Ascending aorta (tissue), 2 donors: ENCODE measurements at regions not wholly inside any gene's neighbourhood (a gene's known extent, or its start where the extent isn't known, plus 50 kb on each side); places are given as distances from the start of the nearest gene placed in this dataset.

Experiments used
- DNase-seq, 2 donors: peaks; one replicate each; pipeline ENCODE4 v3.0.0-alpha.2; 2019; ENCODE audit warnings: low spot score in 2 of 2
- H3K27ac ChIP-seq, 2 donors: fragments of 200-600 bp; sonication (generic); one replicate each; pipeline ENCODE4 v1.5.1; 2016 to 2017; ENCODE audit warnings: mild to moderate bottlenecking in 1 of 2
- H3K27me3 ChIP-seq: fragments of 200-600 bp; sonication (generic); one replicate; pipeline ENCODE4 v1.5.1; 2017
- H3K36me3 ChIP-seq, 2 donors: fragments of 200-600 bp; sonication (generic); one replicate each; pipeline ENCODE4 v1.5.1; 2016
- H3K4me1 ChIP-seq, 2 donors: fragments of 200-600 bp; sonication (generic); one replicate each; pipeline ENCODE4 v1.5.1; 2016 to 2017; ENCODE audit warnings: mild to moderate bottlenecking in 1 of 2
- H3K4me3 ChIP-seq, 2 donors: fragments of 200-600 bp; sonication (generic); one replicate each; pipeline ENCODE4 v1.5.1; 2016 to 2017; ENCODE audit warnings: mild to moderate bottlenecking in 1 of 2
- H3K9me3 ChIP-seq, 2 donors: fragments of 200-600 bp; sonication (generic); one replicate each; pipeline ENCODE4 v1.5.1; 2016
- intact Hi-C: fragments of 100-400 bp; cut with DNase I; formaldehyde crosslinking; loops from one replicate; pipeline ENCODE4 v1.15.1; 2023
- TF ChIP-seq, protein P1 (sequence below), 3 experiments: fragments of 200-600 bp in 2 of 3; fragments of 450-650 bp in 1 of 3; sonication (generic) in 2 of 3; IDR thresholded peaks; one replicate each; pipeline ENCODE4 v1.5.1; 2016 to 2019; ENCODE audit warnings: antibody characterized with exemption in 3 of 3, mild to moderate bottlenecking in 1 of 3, moderate library complexity in 1 of 3

DNA sequence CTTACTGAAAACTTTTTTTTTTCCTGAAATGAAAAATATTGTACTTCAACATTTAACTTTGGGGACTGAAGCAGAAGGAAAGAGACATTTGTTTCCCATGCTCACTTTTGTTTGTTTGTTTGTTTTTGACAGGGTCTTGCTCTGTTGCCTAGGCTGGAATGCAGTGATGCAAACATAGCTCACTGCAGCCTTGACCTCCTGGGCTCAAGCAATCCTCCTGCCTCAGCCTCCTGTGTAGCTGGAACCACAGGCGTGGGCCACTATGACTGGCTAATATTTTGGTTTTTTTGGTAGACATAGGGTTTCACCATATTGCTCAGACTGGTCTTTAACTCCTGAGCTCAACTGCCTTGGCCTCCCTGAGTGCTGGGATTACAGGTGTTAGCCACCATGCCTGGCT is 70.9 kb upstream of the SPTBN1 start:
- intact Hi-C loops = loop anchor here (5.0 kb wide), 1 partner anchor 72 kb away; the partner anchor contains the start of gene SPTBN1
- Histone ChIP-seq H3K4me3 (no peak overlapping the region), H3K4me1 (peaks cover 0 to 10% of the 10 kb centered on the region in 2 donors), H3K27ac (no peak overlapping the region), H3K36me3 (no peaks in the 10 kb centered on the region), H3K9me3 (no peaks in the 10 kb centered on the region), H3K27me3 (no peaks in the 10 kb centered on the region)
- TF ChIP-seq, protein P1, sequence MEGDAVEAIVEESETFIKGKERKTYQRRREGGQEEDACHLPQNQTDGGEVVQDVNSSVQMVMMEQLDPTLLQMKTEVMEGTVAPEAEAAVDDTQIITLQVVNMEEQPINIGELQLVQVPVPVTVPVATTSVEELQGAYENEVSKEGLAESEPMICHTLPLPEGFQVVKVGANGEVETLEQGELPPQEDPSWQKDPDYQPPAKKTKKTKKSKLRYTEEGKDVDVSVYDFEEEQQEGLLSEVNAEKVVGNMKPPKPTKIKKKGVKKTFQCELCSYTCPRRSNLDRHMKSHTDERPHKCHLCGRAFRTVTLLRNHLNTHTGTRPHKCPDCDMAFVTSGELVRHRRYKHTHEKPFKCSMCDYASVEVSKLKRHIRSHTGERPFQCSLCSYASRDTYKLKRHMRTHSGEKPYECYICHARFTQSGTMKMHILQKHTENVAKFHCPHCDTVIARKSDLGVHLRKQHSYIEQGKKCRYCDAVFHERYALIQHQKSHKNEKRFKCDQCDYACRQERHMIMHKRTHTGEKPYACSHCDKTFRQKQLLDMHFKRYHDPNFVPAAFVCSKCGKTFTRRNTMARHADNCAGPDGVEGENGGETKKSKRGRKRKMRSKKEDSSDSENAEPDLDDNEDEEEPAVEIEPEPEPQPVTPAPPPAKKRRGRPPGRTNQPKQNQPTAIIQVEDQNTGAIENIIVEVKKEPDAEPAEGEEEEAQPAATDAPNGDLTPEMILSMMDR (IDR thresholded peaks at IDR 0.05) = no peak
- no peak for DNase-seq

DNA sequence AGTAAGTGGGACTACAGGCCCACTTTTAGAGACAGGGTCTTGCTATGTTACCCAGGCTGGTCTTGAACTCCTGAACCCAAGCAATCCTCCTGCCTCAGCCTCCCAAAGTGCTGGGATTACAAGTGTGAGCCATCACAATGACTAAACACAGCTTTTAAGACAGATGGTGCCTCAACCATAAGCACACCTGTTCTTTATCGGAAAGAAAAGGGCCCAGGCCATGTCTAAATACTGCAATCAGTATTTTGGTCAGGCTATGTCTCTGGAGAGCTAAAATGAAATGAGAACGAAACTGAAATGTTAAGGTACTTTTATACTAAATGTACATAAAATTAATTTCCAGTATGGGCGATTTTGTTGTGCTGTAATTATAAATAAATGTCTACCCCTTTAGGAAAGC is 69.5 kb upstream of the SPTBN1 start:
- TF ChIP-seq, protein P1 (IDR thresholded peaks at IDR 0.05) = no peak
- no peak for DNase-seq
- no peaks in the 10 kb centered on the region for H3K36me3 ChIP-seq
- H3K9me3 ChIP-seq = no peaks in the 10 kb centered on the region
- peaks cover 0 to 10% of the 10 kb centered on the region in 2 donors for H3K4me1 ChIP-seq
- no peaks in the 10 kb centered on the region for H3K27me3 ChIP-seq
- H3K27ac ChIP-seq = peak overlapping the region; percentile 7 to 54
- no peak overlapping the region for H3K4me3 ChIP-seq
- intact Hi-C loops = loop anchor here (5.0 kb wide), 1 partner anchor 71 kb away; the partner anchor contains the start of gene SPTBN1

DNA sequence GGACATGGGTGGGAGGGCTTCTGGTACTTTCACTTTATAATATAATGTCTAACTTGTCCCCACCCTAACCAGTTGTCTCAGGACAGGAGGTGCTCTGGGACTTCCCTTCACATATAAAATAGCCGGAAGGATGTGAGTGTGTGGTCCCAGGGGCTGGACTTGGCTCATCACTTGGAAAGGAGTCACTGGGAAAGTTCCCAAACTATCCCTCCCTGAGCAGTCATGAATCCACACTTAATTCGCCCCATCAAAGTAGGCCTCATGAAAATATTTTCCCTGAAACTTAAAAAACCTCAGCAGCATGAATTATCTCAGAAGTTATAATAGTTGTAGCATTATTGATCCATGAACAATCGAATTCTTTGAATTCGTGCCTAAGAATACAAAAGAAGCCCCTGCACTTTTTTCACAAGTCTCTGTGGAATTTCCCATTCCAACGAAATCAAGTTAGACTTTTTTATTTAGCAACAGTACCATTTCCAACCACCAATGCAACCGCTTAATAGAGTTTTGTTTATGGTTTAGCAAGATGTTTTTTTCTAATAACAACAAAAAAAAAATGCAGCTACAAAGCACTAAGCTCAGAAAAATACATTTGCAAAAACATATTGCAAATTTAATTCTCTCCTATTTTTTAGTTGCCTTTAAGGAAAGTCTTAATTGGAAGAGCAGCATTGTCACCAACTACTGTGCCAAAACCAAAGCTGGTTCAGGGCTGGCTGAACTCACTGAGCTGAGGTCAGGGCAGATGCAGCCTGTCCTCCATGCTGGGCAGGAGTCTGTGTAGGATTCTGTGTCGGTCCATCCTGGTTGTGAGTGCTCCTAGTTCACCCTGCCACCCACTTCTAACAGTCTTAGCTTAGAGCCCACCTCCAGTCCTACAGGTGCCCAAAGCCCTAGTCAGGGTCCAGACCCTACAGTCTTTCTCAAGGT is 68.8 kb upstream of the SPTBN1 start:
- Histone ChIP-seq H3K36me3 (no peaks in the 10 kb centered on the region), H3K4me3 (no peak overlapping the region), H3K27ac (peak overlapping the region; percentile 7 to 54), H3K27me3 (no peaks in the 10 kb centered on the region), H3K9me3 (no peaks in the 10 kb centered on the region), H3K4me1 (peaks cover 0 to 10% of the 10 kb centered on the region in 2 donors)
- TF ChIP-seq, protein P1 (IDR thresholded peaks at IDR 0.05) = no peak
- DNase-seq = peak in 1 of 2 donors; percentile 70
- intact Hi-C loops = loop anchor here (5.0 kb wide), 1 partner anchor 70 kb away; the partner anchor contains the start of gene SPTBN1

DNA sequence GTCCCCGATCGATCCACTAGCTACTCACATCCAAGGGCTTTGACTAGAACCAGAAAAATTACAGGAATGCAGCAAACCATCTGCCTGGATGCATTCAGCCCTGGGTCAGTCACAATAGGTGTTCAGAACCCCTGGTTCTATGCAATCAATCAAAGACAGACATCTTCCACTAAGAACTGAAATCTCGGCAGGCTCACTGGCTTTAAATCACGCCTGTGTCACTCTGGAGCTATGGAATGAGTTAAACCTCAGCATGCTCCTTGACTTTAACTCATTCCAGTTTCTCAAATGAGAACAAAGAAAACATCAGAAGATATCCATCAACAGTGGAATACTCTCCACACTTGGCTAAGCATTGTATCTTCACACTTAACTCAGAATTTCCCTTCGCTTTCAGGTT is 68.1 kb upstream of the SPTBN1 start:
- H3K27ac ChIP-seq = no peak overlapping the region
- no peaks in the 10 kb centered on the region for H3K36me3 ChIP-seq
- H3K9me3 ChIP-seq = no peaks in the 10 kb centered on the region
- intact Hi-C loops = loop anchor here (5.0 kb wide), 1 partner anchor 69 kb away; the partner anchor contains the start of gene SPTBN1
- H3K4me3 ChIP-seq = no peak overlapping the region
- peaks cover 0 to 10% of the 10 kb centered on the region in 2 donors for H3K4me1 ChIP-seq
- TF ChIP-seq, protein P1 (IDR thresholded peaks at IDR 0.05) = no peak
- no peaks in the 10 kb centered on the region for H3K27me3 ChIP-seq
- no peak for DNase-seq

DNA sequence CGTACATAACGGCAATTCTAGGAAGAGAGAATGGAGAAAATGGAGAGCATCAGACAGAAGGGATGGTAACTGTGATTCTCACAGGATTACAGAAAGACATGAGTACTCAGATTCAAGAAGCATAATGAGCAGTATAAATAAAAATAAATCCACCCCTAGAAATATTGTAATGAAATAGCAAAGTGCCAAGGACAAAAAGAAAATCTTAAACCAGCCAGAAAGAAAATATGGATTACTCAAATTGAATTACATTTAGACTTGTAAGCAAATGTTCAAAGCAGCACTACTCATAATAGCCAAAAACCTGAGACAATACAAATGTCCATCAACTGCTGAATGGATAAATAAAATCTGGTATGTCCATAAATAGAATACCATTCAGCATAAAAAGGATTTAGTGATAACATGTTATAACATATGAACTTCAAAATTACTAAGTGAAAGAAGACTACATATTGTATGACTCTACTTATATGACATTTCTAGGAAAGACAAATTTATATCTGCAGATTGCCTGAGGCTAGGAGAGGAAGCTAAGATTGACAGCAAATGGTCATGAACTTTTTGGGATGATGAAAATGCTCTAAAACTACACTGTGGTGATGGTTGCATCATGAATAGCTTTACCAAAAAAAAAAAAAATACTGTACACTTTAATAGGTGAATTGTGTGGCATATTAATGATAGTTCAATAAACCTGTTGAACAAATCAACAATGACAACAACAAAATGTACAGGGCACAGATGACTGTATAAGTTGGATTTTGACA is 63.4 kb upstream of the SPTBN1 start:
- TF ChIP-seq, protein P1 (IDR thresholded peaks at IDR 0.05) = no peak
- no peak overlapping the region for H3K4me3 ChIP-seq

More for the DNA sequence above, 63.4 kb upstream of the SPTBN1 start:
- Histone ChIP-seq H3K36me3 (no peaks in the 10 kb centered on the region), H3K9me3 (no peaks in the 10 kb centered on the region), H3K4me1 (peaks cover 0 to under 1% of the 10 kb centered on the region in 2 donors), H3K27me3 (no peaks in the 10 kb centered on the region), H3K27ac (no peak overlapping the region)
- intact Hi-C loops = no loop called here
- DNase-seq = no peak
